ENCODE measurements at regions not wholly inside any gene's neighbourhood (a gene's known extent, or its start where the extent isn't known, plus 50 kb on each side); places are given as distances from the start of the nearest gene placed in this dataset.

- TF ChIP-seq, protein P1, sequence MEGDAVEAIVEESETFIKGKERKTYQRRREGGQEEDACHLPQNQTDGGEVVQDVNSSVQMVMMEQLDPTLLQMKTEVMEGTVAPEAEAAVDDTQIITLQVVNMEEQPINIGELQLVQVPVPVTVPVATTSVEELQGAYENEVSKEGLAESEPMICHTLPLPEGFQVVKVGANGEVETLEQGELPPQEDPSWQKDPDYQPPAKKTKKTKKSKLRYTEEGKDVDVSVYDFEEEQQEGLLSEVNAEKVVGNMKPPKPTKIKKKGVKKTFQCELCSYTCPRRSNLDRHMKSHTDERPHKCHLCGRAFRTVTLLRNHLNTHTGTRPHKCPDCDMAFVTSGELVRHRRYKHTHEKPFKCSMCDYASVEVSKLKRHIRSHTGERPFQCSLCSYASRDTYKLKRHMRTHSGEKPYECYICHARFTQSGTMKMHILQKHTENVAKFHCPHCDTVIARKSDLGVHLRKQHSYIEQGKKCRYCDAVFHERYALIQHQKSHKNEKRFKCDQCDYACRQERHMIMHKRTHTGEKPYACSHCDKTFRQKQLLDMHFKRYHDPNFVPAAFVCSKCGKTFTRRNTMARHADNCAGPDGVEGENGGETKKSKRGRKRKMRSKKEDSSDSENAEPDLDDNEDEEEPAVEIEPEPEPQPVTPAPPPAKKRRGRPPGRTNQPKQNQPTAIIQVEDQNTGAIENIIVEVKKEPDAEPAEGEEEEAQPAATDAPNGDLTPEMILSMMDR (IDR thresholded peaks at IDR 0.05; ENCODE audit: control extremely low read depth in 1 of 3, insufficient read depth in 1 of 3, low read depth in 1 of 3, low read length in 3 of 3) = no peak
- TF ChIP-seq TAF1 (IDR thresholded peaks at IDR 0.05; ENCODE audit: low read depth, low read length) (no peak), SP4 (IDR thresholded peaks at IDR 0.05; ENCODE audit: low read length) (no peak), HDAC2 (IDR thresholded peaks at IDR 0.05; ENCODE audit: borderline replicate concordance in 1 of 2, low read depth in 2 of 2, low read length in 2 of 2) (no peak), TBP (IDR thresholded peaks at IDR 0.05; ENCODE audit: low read depth, low read length) (no peak), GTF2F1 (IDR thresholded peaks at IDR 0.05; ENCODE audit: borderline replicate concordance, low read depth, low read length) (no peak), CEBPB (IDR thresholded peaks at IDR 0.05; ENCODE audit: low read depth, low read length) (no peak), CBX8 (IDR thresholded peaks at IDR 0.05; ENCODE audit: borderline replicate concordance, low read depth, low read length) (no peak), KDM4A (IDR thresholded peaks at IDR 0.05; ENCODE audit: low read depth, low read length, severe bottlenecking) (no peak), NRF1 (IDR thresholded peaks at IDR 0.05; ENCODE audit: low read depth, low read length) (no peak)
These were observed 140.3 kb downstream of the CRYBB2 start (continued) for GRCh38 chr22:25359601-25360261.

All from H1 (cell line).